ENCODE measurements at regions not wholly inside any gene's neighbourhood (a gene's known extent, or its start where the extent isn't known, plus 50 kb on each side); places are given as distances from the start of the nearest gene placed in this dataset.

GRCh38 chr14:71471634-71472355 is 460.4 kb upstream of the RGS6 start:
- TF ChIP-seq CTCF (IDR thresholded peaks at IDR 0.05; ENCODE audit: low read length) (no peak), EZH2 (IDR thresholded peaks at IDR 0.05; ENCODE audit: borderline replicate concordance, low read length) (no peak)

Data from OCI-LY1 (cell line).